RWPE1 (cell line): ENCODE measurements at regions not wholly inside any gene's neighbourhood (a gene's known extent, or its start where the extent isn't known, plus 50 kb on each side); places are given as distances from the start of the nearest gene placed in this dataset.

Source experiments
- CTCF ChIA-PET: fragments of 350-600 bp; sonication (Branson Sonifier 250); formaldehyde crosslinking; extraction: SDS; loops from one replicate; lab custom pipeline; 2021; lab: Yijun Ruan, JAX
- POLR2A ChIA-PET: fragments of 400-600 bp; formaldehyde crosslinking; extraction: SDS; loops from one replicate; lab custom pipeline; 2020; ENCODE audit warnings: antibody characterized with exemption; ENCODE audit not compliant: low non-redundant PET; lab: Yijun Ruan, JAX
- DNase-seq: peaks from one replicate; pipeline ENCODE4 v3.0.0; 2012; ENCODE audit warnings: low spot score
- H3K27ac ChIP-seq: fragments of 450-650 bp; 2 replicates; pipeline ENCODE4 v1.5.1; 2017
- CTCF ChIP-seq: fragments of 450-650 bp; conservative IDR thresholded peaks from 2 replicates; pipeline ENCODE4 v1.5.1; 2017; ENCODE audit warnings: low read depth, mild to moderate bottlenecking

- DNase-seq = no peak
- CTCF ChIA-PET = interaction anchor here (0.7 to 2.4 kb wide), 4 partner anchors 9 to 786 kb away, joined by 3 to 10 read pairs (median 4); no protein-coding TSS in a partner anchor
- H3K27ac ChIP-seq = no peak overlapping the region
- POLR2A ChIA-PET = no interaction called here
- TF ChIP-seq CTCF = no peak
Measured at GRCh38 chr21:35850029-35850428, 210.3 kb downstream of the SETD4 start.

- ChIA-PET CTCF (interaction anchor here (2.4 kb wide), 1 partner anchor 9 kb away, joined by 10 read pairs; no protein-coding TSS in a partner anchor), POLR2A (no interaction called here)
- no peak for DNase-seq
- TF ChIP-seq CTCF = no peak
- H3K27ac ChIP-seq = no peak overlapping the region
Measured at GRCh38 chr21:35849144-35849543, 211.2 kb downstream of the SETD4 start.

GRCh38 chr21:35843911-35844667 lies 216.2 kb downstream of the SETD4 start:
- H3K27ac ChIP-seq = no peak overlapping the region
- no peak for TF ChIP-seq CTCF
- CTCF ChIA-PET = interaction anchor here (0.5 to 0.6 kb wide), 2 partner anchors 185 to 954 kb away, joined by 3 to 4 read pairs; no protein-coding TSS in a partner anchor
- POLR2A ChIA-PET = no interaction called here
- DNase-seq = no peak

- CTCF ChIA-PET = no interaction called here
- POLR2A ChIA-PET = no interaction called here
- no peak for TF ChIP-seq CTCF
- H3K27ac ChIP-seq = no peak overlapping the region
- DNase-seq = no peak
Measured at GRCh38 chr21:35840949-35841348, 219.4 kb downstream of the SETD4 start.

- POLR2A ChIA-PET = no interaction called here
- TF ChIP-seq CTCF = peak; percentile 85
- CTCF ChIA-PET = interaction anchor here (0.5 to 1.5 kb wide), 14 partner anchors 10 to 1150 kb away, joined by 3 to 12 read pairs (median 4); no protein-coding TSS in a partner anchor
- DNase-seq = peak; percentile 54
- no peak overlapping the region for H3K27ac ChIP-seq
Measured at GRCh38 chr21:35840197-35840799, 220.0 kb downstream of the SETD4 start.

- ChIA-PET CTCF (interaction anchor here (0.7 to 1.5 kb wide), 8 partner anchors 11 to 1152 kb away, joined by 3 to 11 read pairs (median 3); partner anchors contain the start of gene SETD4), POLR2A (no interaction called here)
- no peak for TF ChIP-seq CTCF
- no peak for DNase-seq
- no peak overlapping the region for H3K27ac ChIP-seq
Measured at GRCh38 chr21:35838987-35839763, 221.2 kb downstream of the SETD4 start.
